Left lung (tissue), 4 donors: ENCODE measurements at regions not wholly inside any gene's neighbourhood (a gene's known extent, or its start where the extent isn't known, plus 50 kb on each side); places are given as distances from the start of the nearest gene placed in this dataset.
A peak's percentile ranks its signal among the peaks of the same experiment; 100 is the strongest.

Experiments
- ATAC-seq: fragments of 200-7000 bp; cut with Tn5 transposase; one replicate; pipeline ENCODE4 v1.9.1; 2020; ENCODE audit warnings: moderate library complexity
- DNase-seq, 4 donors: peaks; one replicate each; pipeline ENCODE4 v3.0.0-alpha.2; 2013 to 2020
- H3K27ac ChIP-seq, 2 donors: fragments of 200-600 bp; sonication (generic) in 1 of 2; one replicate each; pipeline versions ENCODE4 v1.5.0 to v1.8.0; 2020 to 2021
- H3K27me3 ChIP-seq, 2 donors: fragments of 200-600 bp; sonication (generic) in 1 of 2; one replicate each; pipeline versions ENCODE4 v1.5.0 to v1.8.0; 2020 to 2021
- H3K36me3 ChIP-seq, 2 donors: fragments of 200-600 bp; sonication (generic) in 1 of 2; one replicate each; pipeline versions ENCODE4 v1.5.0 to v1.8.0; 2020 to 2021
- H3K4me1 ChIP-seq, 2 donors: fragments of 200-600 bp; one replicate each; pipeline ENCODE4 v1.8.0; 2021
- H3K4me3 ChIP-seq, 2 donors: fragments of 200-600 bp; sonication (generic) in 1 of 2; one replicate each; pipeline versions ENCODE4 v1.5.0 to v1.8.0; 2020 to 2021; ENCODE audit warnings: mild to moderate bottlenecking in 1 of 2
- H3K9me3 ChIP-seq, 2 donors: fragments of 200-600 bp; sonication (generic) in 1 of 2; one replicate each; pipeline versions ENCODE4 v1.5.0 to v1.8.0; 2020 to 2021
- intact Hi-C, 2 donors: fragments of 100-400 bp; cut with DNase I; formaldehyde crosslinking; loops; one replicate each; pipeline versions ENCODE4 v1.11.2 to v1.14.2; 2022
- TF ChIP-seq, protein P1 (sequence below), 2 donors: fragments of 200-600 bp; sonication (generic) in 1 of 2; IDR thresholded peaks; one replicate each; pipeline versions ENCODE4 v1.5.0 to v1.8.0; 2021; ENCODE audit warnings: antibody characterized with exemption in 2 of 2
- donor health status: DM: no; HTN: yes; CAD: no.
- donor health status: DM: no; HTN: no; CAD: no.

DNA sequence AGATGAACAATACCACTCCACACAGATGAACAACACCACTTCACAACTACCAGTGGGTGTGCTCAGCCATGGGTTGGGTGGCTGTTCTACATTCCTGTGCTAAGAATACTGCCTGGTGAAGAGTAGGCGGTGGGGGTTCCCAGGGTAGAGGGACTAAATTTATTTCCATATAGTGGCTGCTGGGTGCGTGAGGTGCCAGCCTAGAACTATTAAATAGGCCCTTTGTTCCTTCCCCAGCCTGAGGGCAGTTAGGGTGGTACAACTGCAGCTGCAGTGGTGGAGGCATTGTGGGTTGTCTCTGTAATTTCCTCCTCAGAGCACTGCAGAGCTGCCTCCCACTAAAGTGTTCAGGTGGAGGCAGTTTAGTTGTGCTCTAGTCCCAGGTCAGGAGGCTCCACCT lies 618.4 kb downstream of the MMUT start:
- DNase-seq, result no peak
- intact Hi-C loops, result no loop called here
- ATAC-seq, result peak; percentile 14
- H3K9me3 ChIP-seq, result peaks cover 0 to 37% of the 10 kb centered on the region in 2 donors
- TF ChIP-seq, protein P1, sequence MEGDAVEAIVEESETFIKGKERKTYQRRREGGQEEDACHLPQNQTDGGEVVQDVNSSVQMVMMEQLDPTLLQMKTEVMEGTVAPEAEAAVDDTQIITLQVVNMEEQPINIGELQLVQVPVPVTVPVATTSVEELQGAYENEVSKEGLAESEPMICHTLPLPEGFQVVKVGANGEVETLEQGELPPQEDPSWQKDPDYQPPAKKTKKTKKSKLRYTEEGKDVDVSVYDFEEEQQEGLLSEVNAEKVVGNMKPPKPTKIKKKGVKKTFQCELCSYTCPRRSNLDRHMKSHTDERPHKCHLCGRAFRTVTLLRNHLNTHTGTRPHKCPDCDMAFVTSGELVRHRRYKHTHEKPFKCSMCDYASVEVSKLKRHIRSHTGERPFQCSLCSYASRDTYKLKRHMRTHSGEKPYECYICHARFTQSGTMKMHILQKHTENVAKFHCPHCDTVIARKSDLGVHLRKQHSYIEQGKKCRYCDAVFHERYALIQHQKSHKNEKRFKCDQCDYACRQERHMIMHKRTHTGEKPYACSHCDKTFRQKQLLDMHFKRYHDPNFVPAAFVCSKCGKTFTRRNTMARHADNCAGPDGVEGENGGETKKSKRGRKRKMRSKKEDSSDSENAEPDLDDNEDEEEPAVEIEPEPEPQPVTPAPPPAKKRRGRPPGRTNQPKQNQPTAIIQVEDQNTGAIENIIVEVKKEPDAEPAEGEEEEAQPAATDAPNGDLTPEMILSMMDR (IDR thresholded peaks at IDR 0.05), result no peak
- H3K27me3 ChIP-seq, result no peaks in the 10 kb centered on the region
- no peaks in the 10 kb centered on the region for H3K4me1 ChIP-seq
- H3K36me3 ChIP-seq, result no peaks in the 10 kb centered on the region
- no peak overlapping the region for H3K4me3 ChIP-seq
- H3K27ac ChIP-seq, result no peak overlapping the region

DNA sequence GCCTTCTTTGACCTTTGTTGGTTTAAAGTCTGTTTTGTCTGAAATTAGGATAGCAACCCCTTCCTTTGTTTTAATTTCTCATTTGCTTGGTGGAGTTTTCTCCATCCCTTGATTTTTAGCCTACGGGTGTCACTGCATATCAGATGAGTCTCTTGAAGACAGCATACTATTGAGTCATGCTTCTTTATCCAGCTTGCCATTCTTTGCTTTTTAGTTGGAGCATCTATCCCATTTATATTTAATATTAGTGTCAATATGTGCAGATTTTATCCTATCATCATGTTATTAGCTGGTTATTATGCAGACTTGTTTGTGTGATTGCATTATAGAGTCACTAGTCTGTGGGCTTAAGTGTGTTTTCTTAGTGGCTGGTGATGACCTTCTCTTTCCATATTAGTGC lies 622.2 kb downstream of the MMUT start:
- intact Hi-C loops, result no loop called here
- H3K9me3 ChIP-seq, result peaks cover 0 to 39% of the 10 kb centered on the region in 2 donors

DNA sequence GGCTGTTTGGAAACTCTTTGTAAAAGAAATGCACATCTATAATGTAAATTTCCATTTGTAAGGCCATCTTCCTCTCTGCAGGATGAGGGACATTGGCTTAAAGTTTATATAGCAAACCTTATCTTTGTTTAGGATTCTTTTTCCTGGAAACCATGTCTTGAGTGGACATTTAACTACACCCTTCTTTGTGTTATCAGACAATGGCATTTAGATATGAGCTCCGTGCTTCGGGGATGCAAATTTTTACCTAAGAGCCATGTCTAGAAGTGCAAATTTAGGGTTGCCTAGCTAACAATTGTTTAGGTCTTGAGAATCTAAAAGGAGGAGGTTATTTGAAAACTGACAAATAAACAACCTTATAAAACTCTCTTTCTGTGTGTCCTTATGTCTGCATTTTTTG lies 623.8 kb downstream of the MMUT start:
- ATAC-seq, result no peak
- H3K4me3 ChIP-seq, result no peak overlapping the region
- H3K4me1 ChIP-seq, result no peaks in the 10 kb centered on the region
- no peak overlapping the region for H3K27ac ChIP-seq
- TF ChIP-seq, protein P1 (IDR thresholded peaks at IDR 0.05), result no peak
- no peaks in the 10 kb centered on the region for H3K36me3 ChIP-seq
- H3K27me3 ChIP-seq, result no peaks in the 10 kb centered on the region
- intact Hi-C loops, result no loop called here
- peaks cover 0 to 30% of the 10 kb centered on the region in 2 donors for H3K9me3 ChIP-seq
- DNase-seq, result no peak

More for the DNA sequence above, 622.2 kb downstream of the MMUT start:
- ATAC-seq (no peak), DNase-seq (no peak)
- no peaks in the 10 kb centered on the region for H3K36me3 ChIP-seq
- H3K4me1 ChIP-seq, result no peaks in the 10 kb centered on the region
- H3K4me3 ChIP-seq, result no peak overlapping the region
- H3K27me3 ChIP-seq, result no peaks in the 10 kb centered on the region
- no peak overlapping the region for H3K27ac ChIP-seq
- TF ChIP-seq, protein P1 (IDR thresholded peaks at IDR 0.05), result no peak

DNA sequence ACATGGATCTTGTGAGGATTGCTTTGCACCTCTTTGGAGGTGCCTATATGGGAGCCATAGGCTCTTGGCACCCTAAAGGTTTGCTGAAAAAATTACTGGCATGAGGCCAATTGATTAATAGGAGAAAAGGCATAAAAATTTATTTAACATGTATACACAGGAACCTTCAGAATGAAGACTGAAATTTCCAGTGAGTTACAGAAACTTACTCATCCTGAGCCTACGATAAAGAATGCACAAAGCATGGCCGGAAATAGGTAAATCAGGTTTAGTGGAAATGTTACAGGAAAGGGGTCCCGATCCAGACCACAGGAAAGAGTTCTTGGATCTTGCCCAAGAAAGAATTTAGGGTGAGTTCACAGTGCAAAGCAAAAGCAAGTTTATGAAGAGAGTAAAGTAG lies 625.3 kb downstream of the MMUT start:
- Histone ChIP-seq H3K4me3 (no peak overlapping the region), H3K36me3 (no peaks in the 10 kb centered on the region), H3K4me1 (no peaks in the 10 kb centered on the region), H3K27ac (no peak overlapping the region), H3K9me3 (peaks cover 0 to 20% of the 10 kb centered on the region in 2 donors), H3K27me3 (no peaks in the 10 kb centered on the region)
- DNase-seq (no peak), ATAC-seq (no peak)
- TF ChIP-seq, protein P1 (IDR thresholded peaks at IDR 0.05), result no peak
- intact Hi-C loops, result no loop called here

DNA sequence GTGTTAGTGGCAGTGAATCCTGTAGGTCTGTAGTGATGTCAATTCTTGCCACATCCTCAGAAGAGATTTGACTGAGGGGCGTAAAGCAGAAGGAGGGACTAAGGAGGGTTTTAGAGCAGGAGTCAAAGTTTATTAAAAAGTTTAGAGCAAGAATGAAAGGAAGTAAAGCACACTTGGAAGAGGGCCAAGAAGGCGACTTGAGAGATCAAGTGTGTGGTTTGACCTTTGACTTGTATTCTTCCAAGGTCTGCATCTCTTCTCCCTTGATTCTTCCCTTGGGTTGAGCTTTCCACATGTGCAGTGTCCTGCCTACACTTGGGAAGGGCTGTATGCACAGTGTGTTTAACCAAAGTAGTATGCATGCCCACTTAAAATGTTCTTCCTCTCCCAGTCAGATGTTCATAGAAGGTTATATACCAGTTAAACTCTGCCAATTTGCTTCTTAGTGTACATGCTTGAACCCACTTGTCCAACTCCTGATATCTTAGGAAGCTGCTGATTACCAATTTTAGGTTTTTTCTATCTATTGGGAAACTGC lies 627.6 kb downstream of the MMUT start:
- TF ChIP-seq, protein P1 (IDR thresholded peaks at IDR 0.05), result no peak
- Histone ChIP-seq H3K4me1 (no peaks in the 10 kb centered on the region), H3K27ac (no peak overlapping the region), H3K4me3 (no peak overlapping the region), H3K9me3 (peaks cover 0 to 6% of the 10 kb centered on the region in 2 donors), H3K36me3 (no peaks in the 10 kb centered on the region), H3K27me3 (no peaks in the 10 kb centered on the region)
- DNase-seq (no peak), ATAC-seq (no peak)
- intact Hi-C loops, result no loop called here
